GM18526 (cell line): ENCODE measurements at regions not wholly inside any gene's neighbourhood (a gene's known extent, or its start where the extent isn't known, plus 50 kb on each side); places are given as distances from the start of the nearest gene placed in this dataset.

Experiments
- POLR2A ChIP-seq: IDR thresholded peaks from 3 replicates; pipeline ENCODE4 v1.6.1; 2011; ENCODE audit not compliant: insufficient read length; ENCODE audit errors: extremely low read depth

GRCh38 chr2:58369594-58369993, 128.5 kb upstream of the FANCL start:
- TF ChIP-seq POLR2A: no peak

DNA sequence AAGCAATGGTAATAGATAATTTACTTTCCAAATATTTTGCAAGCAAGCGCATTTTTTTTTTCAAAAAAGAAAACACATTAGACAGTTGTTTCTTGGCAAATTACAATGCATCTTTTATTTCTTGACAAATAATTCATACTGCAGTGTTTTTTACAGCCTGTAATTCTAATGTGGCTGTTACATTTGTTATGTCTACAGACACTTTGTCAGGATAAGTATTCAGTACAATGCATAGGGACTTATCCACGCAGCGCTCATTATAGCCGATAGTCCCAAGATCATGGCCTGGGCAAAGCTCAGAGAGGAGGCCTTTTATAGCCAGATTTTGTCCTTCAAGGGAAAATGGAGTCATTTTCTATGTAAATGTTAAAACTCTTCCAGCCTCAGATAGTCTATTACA, 123.0 kb upstream of the FANCL start:
- no peak for TF ChIP-seq POLR2A

- TF ChIP-seq POLR2A: no peak
Observed at GRCh38 chr2:58358026-58358425, 116.9 kb upstream of the FANCL start.

DNA sequence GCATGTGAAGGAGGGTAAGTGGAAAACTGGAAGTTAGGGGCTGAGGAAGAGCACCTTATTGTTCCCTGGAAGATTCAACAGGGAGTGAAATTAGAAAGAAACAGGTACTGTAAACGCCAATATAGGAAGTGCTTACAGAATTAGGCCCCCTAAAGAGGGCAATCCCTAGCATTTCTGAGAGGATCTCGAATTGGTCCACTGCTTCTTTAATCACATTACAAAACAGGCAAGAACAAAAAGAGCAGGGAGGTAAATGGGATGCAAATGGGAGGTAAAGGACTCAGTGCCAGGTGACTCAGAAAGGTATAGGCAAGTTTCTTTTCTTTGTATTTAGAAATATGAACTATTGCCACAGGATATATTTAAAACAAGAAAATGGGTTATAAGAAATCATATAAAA, 116.4 kb upstream of the FANCL start:
- TF ChIP-seq POLR2A: no peak

DNA sequence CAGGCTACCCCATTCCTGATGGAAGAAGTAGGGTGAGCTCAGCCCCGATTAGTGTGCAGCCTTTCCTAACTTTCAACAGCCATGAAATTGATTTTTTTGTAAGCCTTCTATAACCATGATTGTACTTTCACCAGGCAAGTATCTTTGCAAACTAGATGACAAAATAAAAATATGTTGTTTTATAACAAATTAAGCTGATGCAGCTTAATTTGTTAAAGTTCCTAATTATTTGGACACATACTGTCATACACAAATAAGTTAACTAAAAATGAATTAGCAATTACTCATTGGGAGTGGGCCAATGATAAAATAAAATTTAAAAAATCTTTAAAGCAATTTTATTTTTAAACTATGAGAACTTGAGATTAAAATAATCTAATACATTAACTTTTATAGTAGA, 113.1 kb upstream of the FANCL start:
- no peak for TF ChIP-seq POLR2A

DNA sequence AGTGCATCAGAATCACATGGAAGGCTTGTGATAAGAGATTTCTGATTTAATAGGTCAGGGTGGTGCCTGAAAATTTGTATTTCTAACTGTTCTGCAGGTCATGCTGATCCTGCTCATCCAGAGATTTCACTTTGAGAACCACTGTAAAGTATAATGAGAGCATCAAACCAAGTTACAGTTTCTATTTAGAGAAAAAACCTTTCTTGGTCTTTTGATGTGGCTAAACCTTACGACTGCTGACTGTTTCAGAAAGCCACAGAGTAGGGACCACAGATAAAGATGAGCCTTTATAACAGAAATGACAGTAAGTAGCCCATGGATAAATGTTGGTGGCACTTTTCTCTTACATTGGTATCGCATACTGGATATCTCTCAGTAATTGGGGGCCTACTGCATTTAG, 109.4 kb upstream of the FANCL start:
- TF ChIP-seq POLR2A: no peak

GRCh38 chr2:58347810-58348209, 106.7 kb upstream of the FANCL start:
- TF ChIP-seq POLR2A: no peak

DNA sequence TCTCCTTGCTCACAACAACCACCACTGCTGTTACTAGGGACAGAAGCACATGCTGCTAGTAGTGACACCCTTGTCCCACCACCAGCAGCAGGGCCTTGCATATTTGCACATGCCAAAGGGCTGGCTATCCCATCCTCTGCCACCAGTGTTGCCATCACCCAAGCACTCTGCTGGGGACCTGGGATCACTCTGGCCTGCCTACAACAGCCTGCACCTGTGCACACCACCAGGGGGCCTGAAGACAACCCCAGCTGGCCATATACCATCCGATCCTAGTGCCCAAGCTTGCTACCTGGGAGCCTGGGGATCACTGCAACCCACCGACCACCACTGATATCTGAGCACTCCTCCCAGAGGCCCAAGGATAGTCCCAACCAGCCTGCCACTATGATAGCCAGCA, 99.9 kb upstream of the FANCL start:
- TF ChIP-seq POLR2A: no peak

DNA sequence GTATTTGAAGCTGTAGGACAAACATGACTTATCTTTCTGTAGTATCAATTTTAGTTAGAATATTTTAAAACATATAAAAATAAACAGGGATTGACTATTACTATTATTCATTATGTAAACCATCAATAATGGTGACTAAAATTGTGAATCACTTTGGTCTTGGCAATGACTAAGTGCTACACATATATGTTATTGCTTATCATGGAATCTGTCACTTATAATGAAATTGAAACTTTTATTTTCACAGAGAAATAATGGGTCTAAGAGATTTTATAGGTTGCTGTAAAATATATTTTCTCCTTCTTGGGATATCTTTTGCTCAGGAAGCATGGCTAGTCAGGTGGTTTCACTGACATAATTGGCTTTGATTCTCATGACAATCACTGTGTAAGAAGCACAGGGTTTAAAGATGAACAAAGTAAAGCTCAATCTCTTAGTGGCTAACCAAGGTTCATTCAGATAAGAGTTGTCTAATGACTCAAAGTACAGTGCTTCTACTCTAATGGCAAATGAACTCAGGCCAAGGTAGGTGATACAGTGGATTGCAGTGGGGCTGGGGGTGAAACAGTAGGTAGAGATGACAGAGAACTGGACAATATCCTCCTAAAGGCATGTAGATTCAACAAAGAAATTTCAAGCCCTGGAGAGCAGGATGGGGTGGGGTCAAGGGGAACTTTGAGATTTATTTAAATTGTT, 98.6 kb upstream of the FANCL start:
- no peak for TF ChIP-seq POLR2A

DNA sequence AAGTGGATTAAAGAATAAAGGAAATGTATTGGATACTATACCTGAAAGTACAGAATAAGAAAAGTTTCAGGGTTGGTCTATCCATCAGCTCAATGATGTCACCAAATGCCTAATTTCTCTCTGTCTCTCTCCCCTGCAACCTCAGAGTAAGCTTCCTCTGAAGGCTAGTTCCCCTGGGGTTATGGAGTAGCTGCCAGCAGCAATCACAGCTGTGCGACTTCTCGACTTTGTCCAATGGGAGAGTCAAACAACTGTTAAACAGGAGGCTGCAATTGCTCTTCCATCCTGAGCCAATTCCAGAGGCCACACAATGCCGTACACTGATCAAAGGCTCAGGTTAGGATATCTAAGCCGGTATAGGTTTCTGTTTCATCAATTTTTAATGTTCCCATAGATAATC, 95.3 kb upstream of the FANCL start:
- TF ChIP-seq POLR2A: no peak

- TF ChIP-seq POLR2A: no peak
Observed at GRCh38 chr2:58334414-58334813, 93.3 kb upstream of the FANCL start.

GRCh38 chr2:58319481-58319880, 78.4 kb upstream of the FANCL start:
- TF ChIP-seq POLR2A: no peak

DNA sequence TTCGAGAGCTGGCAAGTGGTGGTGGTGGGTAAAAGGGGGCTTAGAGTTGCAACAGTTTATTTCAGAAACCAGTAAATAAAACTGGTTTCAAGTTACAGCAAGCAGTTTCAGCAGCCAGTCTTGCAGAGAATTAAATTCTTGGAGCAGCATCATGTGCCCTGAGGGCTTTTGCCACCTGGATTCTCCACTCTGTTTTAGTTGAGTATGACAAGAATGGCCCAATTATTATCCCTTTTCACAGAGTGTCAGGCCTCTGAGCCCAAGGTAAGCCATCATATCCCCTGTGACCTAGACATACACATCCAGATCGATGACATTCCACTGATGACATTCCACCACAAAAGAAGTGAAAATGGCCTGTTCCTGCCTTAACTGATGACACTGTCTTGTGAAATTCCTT, 72.8 kb upstream of the FANCL start:
- no peak for TF ChIP-seq POLR2A

- TF ChIP-seq POLR2A: no peak
Observed at GRCh38 chr2:58308435-58308834, 67.3 kb upstream of the FANCL start.

GRCh38 chr2:58304843-58305242, 63.7 kb upstream of the FANCL start:
- TF ChIP-seq POLR2A: no peak

GRCh38 chr2:58299123-58299522, 58.0 kb upstream of the FANCL start:
- TF ChIP-seq POLR2A: no peak

DNA sequence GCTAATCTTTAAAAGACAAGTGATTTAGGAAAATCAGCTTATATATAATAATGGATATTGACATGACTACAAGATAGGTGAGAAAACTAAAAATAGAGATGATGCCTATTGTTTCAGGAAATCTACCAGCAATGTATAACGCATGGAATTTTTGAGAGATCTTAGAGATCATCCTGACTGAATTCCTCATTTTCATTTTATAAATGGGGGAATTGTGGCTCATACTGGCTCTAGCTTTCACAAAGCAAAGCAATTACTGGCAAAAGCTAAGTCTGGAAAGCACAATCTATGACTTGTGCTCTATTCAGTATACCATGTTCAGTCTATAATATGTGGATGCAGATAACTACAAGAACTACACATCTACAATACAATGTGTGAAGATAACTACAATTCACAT, 51.9 kb upstream of the FANCL start:
- TF ChIP-seq POLR2A: no peak
